ENCODE measurements at regions not wholly inside any gene's neighbourhood (a gene's known extent, or its start where the extent isn't known, plus 50 kb on each side); places are given as distances from the start of the nearest gene placed in this dataset.

DNA sequence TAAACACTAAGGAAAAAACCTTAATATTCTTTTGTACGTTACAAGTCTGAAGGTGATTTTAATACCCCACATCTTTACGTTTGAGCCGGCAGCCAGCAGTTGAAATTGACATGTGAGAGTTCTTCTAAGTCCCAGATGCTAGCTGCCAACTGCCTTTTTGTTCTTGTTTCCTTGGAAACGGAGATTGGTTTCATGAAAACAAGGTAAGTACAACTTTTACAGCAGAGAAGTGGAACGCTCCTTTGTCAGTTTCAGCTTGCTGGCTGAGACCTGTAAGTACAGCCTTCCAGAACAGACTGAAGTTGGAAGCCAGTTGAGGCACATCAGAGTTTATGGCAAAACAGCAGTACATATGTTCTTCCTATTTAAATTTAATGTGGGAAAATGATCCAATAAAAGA is 1018.4 kb upstream of the ARRDC3 start:
- in situ Hi-C loops (cut with MboI; ENCODE audit: low sequenced_read_pairs in 4 of 4): no loop called here

DNA sequence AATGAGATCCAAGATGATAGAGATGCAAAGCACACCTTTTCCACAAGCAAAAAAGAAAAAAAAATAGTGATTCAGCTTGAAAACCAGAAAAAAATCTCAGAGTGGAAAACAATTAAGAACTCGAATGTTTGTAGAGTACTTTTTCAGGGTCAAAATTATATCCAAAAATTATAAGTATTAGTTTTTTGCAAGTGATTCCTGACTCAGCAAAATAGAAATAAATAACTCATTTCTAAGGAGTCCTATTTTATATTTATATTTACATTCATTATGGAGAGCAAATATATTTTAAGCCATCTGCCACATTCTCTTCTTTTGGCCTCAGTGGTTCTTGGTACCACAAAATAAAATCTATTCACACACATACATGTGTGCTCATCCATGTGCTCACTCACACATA is 1011.8 kb upstream of the ARRDC3 start:
- no peaks in the 10 kb centered on the region for H3K27me3 ChIP-seq
- intact Hi-C loops (cut with DNase I; ENCODE audit: low total_unique reads) (no loop called here), in situ Hi-C loops (cut with MboI; ENCODE audit: low sequenced_read_pairs in 4 of 4) (no loop called here)
- ATAC-seq (no peak), DNase-seq (no peak)
- H3K4me3 ChIP-seq: no peak overlapping the region
- no peak for TF ChIP-seq POLR2A (IDR thresholded peaks at IDR 0.05)
- TF ChIP-seq, protein P1, sequence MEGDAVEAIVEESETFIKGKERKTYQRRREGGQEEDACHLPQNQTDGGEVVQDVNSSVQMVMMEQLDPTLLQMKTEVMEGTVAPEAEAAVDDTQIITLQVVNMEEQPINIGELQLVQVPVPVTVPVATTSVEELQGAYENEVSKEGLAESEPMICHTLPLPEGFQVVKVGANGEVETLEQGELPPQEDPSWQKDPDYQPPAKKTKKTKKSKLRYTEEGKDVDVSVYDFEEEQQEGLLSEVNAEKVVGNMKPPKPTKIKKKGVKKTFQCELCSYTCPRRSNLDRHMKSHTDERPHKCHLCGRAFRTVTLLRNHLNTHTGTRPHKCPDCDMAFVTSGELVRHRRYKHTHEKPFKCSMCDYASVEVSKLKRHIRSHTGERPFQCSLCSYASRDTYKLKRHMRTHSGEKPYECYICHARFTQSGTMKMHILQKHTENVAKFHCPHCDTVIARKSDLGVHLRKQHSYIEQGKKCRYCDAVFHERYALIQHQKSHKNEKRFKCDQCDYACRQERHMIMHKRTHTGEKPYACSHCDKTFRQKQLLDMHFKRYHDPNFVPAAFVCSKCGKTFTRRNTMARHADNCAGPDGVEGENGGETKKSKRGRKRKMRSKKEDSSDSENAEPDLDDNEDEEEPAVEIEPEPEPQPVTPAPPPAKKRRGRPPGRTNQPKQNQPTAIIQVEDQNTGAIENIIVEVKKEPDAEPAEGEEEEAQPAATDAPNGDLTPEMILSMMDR (IDR thresholded peaks at IDR 0.05 in 4 of 5, conservative IDR thresholded peaks at IDR 0.05 in 1 of 5): no peak
- no peaks in the 10 kb centered on the region for H3K4me1 ChIP-seq
- no peak overlapping the region for H3K27ac ChIP-seq
- no peaks in the 10 kb centered on the region for H3K36me3 ChIP-seq
- H3K9me3 ChIP-seq: no peaks in the 10 kb centered on the region

More for the DNA sequence above, 1018.4 kb upstream of the ARRDC3 start:
- Histone ChIP-seq H3K4me3 (no peak overlapping the region), H3K4me1 (no peaks in the 10 kb centered on the region), H3K27ac (no peak overlapping the region), H3K9me3 (no peaks in the 10 kb centered on the region), H3K27me3 (no peaks in the 10 kb centered on the region), H3K36me3 (no peaks in the 10 kb centered on the region)
- ATAC-seq (no peak), DNase-seq (no peak)
- TF ChIP-seq, protein P1 (IDR thresholded peaks at IDR 0.05 in 4 of 5, conservative IDR thresholded peaks at IDR 0.05 in 1 of 5): no peak
- no peak for TF ChIP-seq POLR2A (IDR thresholded peaks at IDR 0.05)
- intact Hi-C loops (cut with DNase I; ENCODE audit: low total_unique reads): no loop called here

DNA sequence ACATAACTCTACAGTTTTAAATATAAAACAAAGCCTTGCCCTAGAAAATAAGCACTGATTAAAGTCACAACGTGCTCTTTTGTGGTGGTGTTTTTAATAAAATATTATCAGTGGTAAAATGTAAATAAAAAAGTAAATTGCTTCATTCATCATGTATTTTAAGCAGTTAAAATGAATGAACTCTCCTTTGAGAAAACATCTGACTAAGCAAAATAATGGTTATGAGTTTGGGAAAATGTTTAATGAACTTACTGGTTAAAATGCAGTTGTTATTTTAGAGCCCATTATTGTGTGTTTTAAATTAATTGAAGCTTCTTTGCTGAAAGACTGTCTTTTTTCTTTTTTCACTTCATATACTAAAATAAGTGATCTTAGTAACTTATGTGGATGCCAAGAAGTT is 1007.5 kb upstream of the ARRDC3 start:
- no peak for ATAC-seq
- Histone ChIP-seq H3K36me3 (no peaks in the 10 kb centered on the region), H3K9me3 (no peaks in the 10 kb centered on the region), H3K4me3 (no peak overlapping the region), H3K4me1 (no peaks in the 10 kb centered on the region), H3K27me3 (no peaks in the 10 kb centered on the region), H3K27ac (no peak overlapping the region)
- no peak for DNase-seq
- TF ChIP-seq, protein P1 (IDR thresholded peaks at IDR 0.05 in 4 of 5, conservative IDR thresholded peaks at IDR 0.05 in 1 of 5): no peak
- TF ChIP-seq POLR2A (IDR thresholded peaks at IDR 0.05): no peak
- intact Hi-C loops (cut with DNase I; ENCODE audit: low total_unique reads) (no loop called here), in situ Hi-C loops (cut with MboI; ENCODE audit: low sequenced_read_pairs in 4 of 4) (no loop called here)

DNA sequence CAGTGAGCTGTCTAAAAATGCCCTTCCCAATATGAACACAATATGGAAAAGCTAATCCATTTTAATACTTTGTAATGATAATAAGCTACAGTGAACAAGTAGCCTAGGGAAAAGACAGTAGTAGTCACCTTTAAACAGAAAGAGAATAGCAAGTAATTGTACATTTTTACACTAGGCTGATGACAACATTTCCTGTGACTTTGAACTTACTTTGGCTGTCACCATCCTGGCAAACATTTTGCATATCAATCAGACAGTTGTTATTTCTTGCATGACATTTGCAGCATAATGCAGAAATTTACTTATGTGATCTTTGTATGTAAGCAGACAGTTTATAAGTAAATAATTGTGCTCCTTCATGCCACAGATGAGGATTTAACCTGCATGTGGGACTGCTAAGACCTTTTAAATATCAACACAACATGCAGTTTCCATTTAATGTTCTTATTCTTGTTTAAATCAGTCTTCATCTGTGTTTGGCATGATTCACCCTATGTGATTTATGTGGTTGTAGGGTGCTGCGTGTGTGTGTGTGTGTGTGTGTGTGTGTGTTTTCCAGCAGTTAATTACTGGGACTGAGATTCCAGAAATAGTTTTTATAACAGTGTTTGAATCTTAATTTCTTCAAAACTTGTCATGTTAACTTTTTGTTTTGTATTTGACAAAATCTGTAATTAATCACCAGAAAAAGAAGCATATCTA is 997.1 kb upstream of the ARRDC3 start:
- TF ChIP-seq, protein P1 (IDR thresholded peaks at IDR 0.05 in 4 of 5, conservative IDR thresholded peaks at IDR 0.05 in 1 of 5): no peak
- TF ChIP-seq POLR2A (IDR thresholded peaks at IDR 0.05): no peak
- intact Hi-C loops (cut with DNase I; ENCODE audit: low total_unique reads): no loop called here
- Histone ChIP-seq H3K4me3 (no peak overlapping the region), H3K36me3 (no peaks in the 10 kb centered on the region), H3K27me3 (no peaks in the 10 kb centered on the region), H3K27ac (no peak overlapping the region), H3K9me3 (no peaks in the 10 kb centered on the region), H3K4me1 (no peaks in the 10 kb centered on the region)
- ATAC-seq (no peak), DNase-seq (no peak)
- in situ Hi-C loops (cut with MboI; ENCODE audit: low sequenced_read_pairs in 4 of 4): no loop called here
